ENCODE measurements at regions not wholly inside any gene's neighbourhood (a gene's known extent, or its start where the extent isn't known, plus 50 kb on each side); places are given as distances from the start of the nearest gene placed in this dataset.

DNA sequence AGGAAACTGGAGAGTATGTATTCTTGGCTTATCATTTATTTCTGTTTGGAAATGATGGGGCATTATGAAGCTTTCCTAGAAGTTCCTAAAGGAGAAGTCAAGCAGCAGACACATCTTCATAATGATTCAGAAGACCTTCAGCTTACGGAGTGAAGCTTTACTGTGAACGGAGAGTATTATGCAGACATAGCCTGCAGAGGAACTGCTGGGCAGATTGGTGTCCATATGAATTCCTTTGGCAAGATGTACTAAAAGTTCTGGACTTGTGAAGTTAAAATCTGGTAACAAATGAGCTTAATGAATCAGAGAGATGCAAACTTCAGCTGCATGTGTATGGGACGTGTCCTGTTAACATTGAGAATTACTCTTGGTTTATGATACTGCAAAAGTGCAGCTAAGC, 60.1 kb downstream of the NABP1 start:
- intact Hi-C loops (cut with DNase I; ENCODE audit: low total_unique reads): no loop called here
- Histone ChIP-seq H3K27ac (no peak overlapping the region), H3K4me1 (peaks cover 0 to 6% of the 10 kb centered on the region in 2 donors), H3K27me3 (no peaks in the 10 kb centered on the region), H3K9me3 (no peaks in the 10 kb centered on the region), H3K36me3 (no peaks in the 10 kb centered on the region), H3K4me3 (no peak overlapping the region)
- ATAC-seq: no peak
- TF ChIP-seq POLR2A (IDR thresholded peaks at IDR 0.05): no peak
- TF ChIP-seq, protein P1, sequence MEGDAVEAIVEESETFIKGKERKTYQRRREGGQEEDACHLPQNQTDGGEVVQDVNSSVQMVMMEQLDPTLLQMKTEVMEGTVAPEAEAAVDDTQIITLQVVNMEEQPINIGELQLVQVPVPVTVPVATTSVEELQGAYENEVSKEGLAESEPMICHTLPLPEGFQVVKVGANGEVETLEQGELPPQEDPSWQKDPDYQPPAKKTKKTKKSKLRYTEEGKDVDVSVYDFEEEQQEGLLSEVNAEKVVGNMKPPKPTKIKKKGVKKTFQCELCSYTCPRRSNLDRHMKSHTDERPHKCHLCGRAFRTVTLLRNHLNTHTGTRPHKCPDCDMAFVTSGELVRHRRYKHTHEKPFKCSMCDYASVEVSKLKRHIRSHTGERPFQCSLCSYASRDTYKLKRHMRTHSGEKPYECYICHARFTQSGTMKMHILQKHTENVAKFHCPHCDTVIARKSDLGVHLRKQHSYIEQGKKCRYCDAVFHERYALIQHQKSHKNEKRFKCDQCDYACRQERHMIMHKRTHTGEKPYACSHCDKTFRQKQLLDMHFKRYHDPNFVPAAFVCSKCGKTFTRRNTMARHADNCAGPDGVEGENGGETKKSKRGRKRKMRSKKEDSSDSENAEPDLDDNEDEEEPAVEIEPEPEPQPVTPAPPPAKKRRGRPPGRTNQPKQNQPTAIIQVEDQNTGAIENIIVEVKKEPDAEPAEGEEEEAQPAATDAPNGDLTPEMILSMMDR (IDR thresholded peaks at IDR 0.05 in 4 of 5, conservative IDR thresholded peaks at IDR 0.05 in 1 of 5): no peak
- DNase-seq: no peak
- in situ Hi-C loops (cut with MboI; ENCODE audit: low sequenced_read_pairs in 4 of 4): no loop called here

DNA sequence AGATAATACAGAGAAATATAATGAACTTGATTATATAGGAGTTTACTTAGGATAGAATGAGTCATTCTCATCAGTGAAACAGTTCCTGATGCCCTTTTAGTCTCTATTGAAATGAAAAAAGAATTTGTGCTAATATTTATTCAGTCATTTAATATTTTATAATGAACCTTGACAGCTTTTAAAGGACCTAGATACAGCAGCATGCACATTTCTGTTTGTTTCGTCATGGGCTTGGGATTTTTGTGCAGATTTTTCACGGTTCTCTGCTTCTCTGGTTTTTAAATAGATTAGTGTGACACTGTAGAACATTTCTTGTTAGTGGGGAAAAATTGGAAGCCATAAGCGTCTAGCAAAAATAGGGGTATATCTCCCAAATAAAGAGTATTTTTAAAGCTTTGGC, 60.7 kb downstream of the NABP1 start:
- in situ Hi-C loops (cut with MboI; ENCODE audit: low sequenced_read_pairs in 4 of 4): no loop called here
- DNase-seq (no peak), ATAC-seq (no peak)
- no peak for TF ChIP-seq POLR2A (IDR thresholded peaks at IDR 0.05)
- TF ChIP-seq, protein P1 (IDR thresholded peaks at IDR 0.05 in 4 of 5, conservative IDR thresholded peaks at IDR 0.05 in 1 of 5): no peak
- H3K9me3 ChIP-seq: no peaks in the 10 kb centered on the region
- no peak overlapping the region for H3K4me3 ChIP-seq
- H3K27me3 ChIP-seq: no peaks in the 10 kb centered on the region
- no peak overlapping the region for H3K27ac ChIP-seq
- intact Hi-C loops (cut with DNase I; ENCODE audit: low total_unique reads): no loop called here
- H3K36me3 ChIP-seq: no peaks in the 10 kb centered on the region
- peaks cover 0 to 6% of the 10 kb centered on the region in 2 donors for H3K4me1 ChIP-seq

DNA sequence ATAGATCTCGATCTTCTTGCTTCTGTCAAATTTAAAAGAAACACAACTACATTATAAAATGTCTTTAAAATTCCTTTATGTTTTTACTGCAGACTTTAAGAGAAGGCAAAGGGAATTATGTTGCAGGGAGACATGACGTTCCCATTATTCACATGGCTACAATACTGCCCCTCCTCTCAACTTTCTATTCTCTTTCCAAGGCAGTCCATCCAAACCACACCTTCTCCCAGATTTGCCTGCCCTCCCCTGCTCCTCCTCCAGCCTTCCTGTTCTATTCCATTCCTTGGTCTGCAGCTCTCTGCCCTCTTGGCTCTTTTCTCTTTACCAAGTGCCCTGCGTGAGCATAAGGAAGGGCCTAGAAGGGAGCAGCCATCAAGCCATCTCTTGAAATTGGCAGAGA, 61.3 kb downstream of the NABP1 start:
- no peaks in the 10 kb centered on the region for H3K9me3 ChIP-seq
- H3K4me3 ChIP-seq: no peak overlapping the region
- TF ChIP-seq, protein P1 (IDR thresholded peaks at IDR 0.05 in 4 of 5, conservative IDR thresholded peaks at IDR 0.05 in 1 of 5): no peak
- TF ChIP-seq POLR2A (IDR thresholded peaks at IDR 0.05): no peak
- in situ Hi-C loops (cut with MboI; ENCODE audit: low sequenced_read_pairs in 4 of 4): no loop called here
- H3K36me3 ChIP-seq: no peaks in the 10 kb centered on the region
- DNase-seq (no peak), ATAC-seq (no peak)
- H3K27me3 ChIP-seq: no peaks in the 10 kb centered on the region
- H3K4me1 ChIP-seq: peaks cover 0 to 6% of the 10 kb centered on the region in 2 donors
- intact Hi-C loops (cut with DNase I; ENCODE audit: low total_unique reads): no loop called here
- H3K27ac ChIP-seq: no peak overlapping the region

DNA sequence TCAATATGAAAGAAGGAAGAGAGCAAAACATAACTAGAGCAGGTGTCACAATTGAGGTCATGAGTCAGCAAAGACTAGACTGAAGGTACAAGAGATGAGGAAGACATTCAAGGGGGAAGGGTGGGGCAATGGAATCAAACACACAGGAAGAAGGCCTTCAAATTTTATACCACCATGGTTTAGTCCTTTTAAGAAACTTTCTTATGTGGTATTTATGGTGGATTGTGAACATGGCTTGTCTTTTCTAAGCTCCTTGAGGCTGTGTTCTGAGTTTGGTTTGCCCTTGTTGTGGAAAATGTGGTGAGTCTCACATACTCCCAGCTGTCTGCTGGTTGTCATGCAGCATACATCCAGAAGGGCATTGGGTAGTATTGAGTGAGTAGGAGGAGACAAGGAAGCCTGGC, 62.1 kb downstream of the NABP1 start:
- no peak overlapping the region for H3K4me3 ChIP-seq
- ATAC-seq (no peak), DNase-seq (no peak)
- no peaks in the 10 kb centered on the region for H3K9me3 ChIP-seq
- peaks cover 0 to 6% of the 10 kb centered on the region in 2 donors for H3K4me1 ChIP-seq
- no peaks in the 10 kb centered on the region for H3K36me3 ChIP-seq
- no peak for TF ChIP-seq POLR2A (IDR thresholded peaks at IDR 0.05)
- TF ChIP-seq, protein P1 (IDR thresholded peaks at IDR 0.05 in 4 of 5, conservative IDR thresholded peaks at IDR 0.05 in 1 of 5): no peak
- in situ Hi-C loops (cut with MboI; ENCODE audit: low sequenced_read_pairs in 4 of 4) (no loop called here), intact Hi-C loops (cut with DNase I; ENCODE audit: low total_unique reads) (no loop called here)
- H3K27ac ChIP-seq: no peak overlapping the region
- H3K27me3 ChIP-seq: no peaks in the 10 kb centered on the region

DNA sequence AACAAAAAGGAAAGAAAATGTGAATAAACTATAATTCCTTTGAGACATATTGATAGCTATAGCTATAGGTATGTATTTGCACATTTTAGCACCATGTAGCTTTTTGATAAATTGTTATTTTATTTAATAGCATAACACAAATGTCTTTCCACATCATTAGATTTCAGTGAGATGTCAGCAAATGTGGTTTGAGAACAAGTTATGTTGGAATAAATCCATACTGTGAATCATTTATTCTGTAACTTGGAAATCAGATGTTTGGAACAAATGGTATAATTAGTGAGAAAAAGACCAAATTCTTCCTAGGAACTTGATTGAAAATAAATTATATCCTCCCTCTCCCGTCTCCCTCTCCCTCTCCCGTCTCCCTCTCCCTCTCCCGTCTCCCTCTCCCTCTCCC, 62.8 kb downstream of the NABP1 start:
- DNase-seq: no peak
- H3K27ac ChIP-seq: no peak overlapping the region
- no peak overlapping the region for H3K4me3 ChIP-seq
- H3K36me3 ChIP-seq: no peaks in the 10 kb centered on the region
- no peak for ATAC-seq
- in situ Hi-C loops (cut with MboI; ENCODE audit: low sequenced_read_pairs in 4 of 4) (no loop called here), intact Hi-C loops (cut with DNase I; ENCODE audit: low total_unique reads) (no loop called here)
- H3K4me1 ChIP-seq: peaks cover 0 to 6% of the 10 kb centered on the region in 2 donors
- no peaks in the 10 kb centered on the region for H3K27me3 ChIP-seq
- TF ChIP-seq, protein P1 (IDR thresholded peaks at IDR 0.05 in 4 of 5, conservative IDR thresholded peaks at IDR 0.05 in 1 of 5): no peak
- TF ChIP-seq POLR2A (IDR thresholded peaks at IDR 0.05): no peak
- no peaks in the 10 kb centered on the region for H3K9me3 ChIP-seq
